A673 (cell line): ENCODE measurements at regions not wholly inside any gene's neighbourhood (a gene's known extent, or its start where the extent isn't known, plus 50 kb on each side); places are given as distances from the start of the nearest gene placed in this dataset.

Experiments used
- BruUV-seq: library from RNA; stranded (reverse); fragments of 400-500 nt; replicated peaks from 2 replicates; lab custom pipeline; 2021; lab: Mats Ljungman, UMichigan
- CTCF ChIA-PET: fragments of 300-600 bp; sonication (Branson Sonifier 250); formaldehyde crosslinking; loops from one replicate; lab custom pipeline; 2022; ENCODE audit warnings: antibody characterized with exemption; lab: Charles Lee
- POLR2A ChIA-PET: fragments of 300-600 bp; sonication (Branson Sonifier 250); formaldehyde crosslinking; loops from one replicate; lab custom pipeline; 2022; ENCODE audit warnings: antibody characterized with exemption; ENCODE audit not compliant: low non-redundant PET; lab: Charles Lee
- DNase-seq: peaks from one replicate; pipeline ENCODE4 v3.0.0-alpha.2; 2015; ENCODE audit warnings: low spot score
- H3K27ac ChIP-seq: fragments of 200-600 bp; sonication (generic); 2 replicates; pipeline ENCODE4 v1.5.1; 2016; ENCODE audit warnings: mixed run types, low read depth, mild to moderate bottlenecking, mixed read lengths, antibody characterized with exemption, low read length; ENCODE audit not compliant: poor library complexity, severe bottlenecking
- H3K27me3 ChIP-seq: fragments of 200-600 bp; sonication (generic); replicated peaks from 2 replicates; pipeline ENCODE4 v1.6.1; 2017; ENCODE audit warnings: mixed run types, low read depth, mild to moderate bottlenecking, mixed read lengths, antibody characterized with exemption, low read length; ENCODE audit not compliant: insufficient read depth, poor library complexity
- H3K36me3 ChIP-seq: fragments of 200-600 bp; sonication (generic); 2 replicates; pipeline ENCODE4 v1.6.1; 2016; ENCODE audit warnings: mixed run types, mild to moderate bottlenecking, mixed read lengths, antibody characterized with exemption, low read length; ENCODE audit not compliant: insufficient read depth, poor library complexity, severe bottlenecking
- H3K4me1 ChIP-seq: fragments of 200-600 bp; sonication (generic); 2 replicates; pipeline ENCODE4 v1.6.1; 2017; ENCODE audit warnings: mixed run types, mild to moderate bottlenecking, mixed read lengths, antibody characterized with exemption, low read length; ENCODE audit not compliant: insufficient read depth, poor library complexity, severe bottlenecking
- H3K4me3 ChIP-seq: fragments of 200-600 bp; sonication (generic); 2 replicates; pipeline ENCODE4 v1.5.1; 2016; ENCODE audit warnings: low read depth, mixed run types, mild to moderate bottlenecking, mixed read lengths, low read length; ENCODE audit not compliant: poor library complexity, severe bottlenecking
- H3K9me3 ChIP-seq: fragments of 200-600 bp; sonication (generic); 2 replicates; pipeline ENCODE4 v1.6.1; 2016; ENCODE audit warnings: mixed run types, low read depth, mild to moderate bottlenecking, mixed read lengths, antibody characterized with exemption, low read length; ENCODE audit not compliant: poor library complexity, severe bottlenecking
- CTCF ChIP-seq: fragments of 300-800, 200-600 bp; sonication (generic); conservative IDR thresholded peaks from 2 replicates; pipeline ENCODE4 v1.5.1; 2017; ENCODE audit warnings: low read depth, mild to moderate bottlenecking, antibody characterized with exemption, low read length, moderate library complexity, mixed read lengths
- EZH2 ChIP-seq: fragments of 200-600 bp; sonication (generic); IDR thresholded peaks from 2 replicates; pipeline ENCODE4 v1.6.1; 2017; ENCODE audit warnings: borderline replicate concordance, low read depth, mild to moderate bottlenecking, mixed read lengths, antibody characterized with exemption, low read length; ENCODE audit not compliant: poor library complexity, severe bottlenecking
- intact Hi-C: fragments of 100-400 bp; cut with micrococcal nuclease; formaldehyde crosslinking; loops from one replicate; pipeline ENCODE4 v1.10.0; 2022; ENCODE audit not compliant: unreplicated experiment

- no TSS peak for BruUV-seq
- intact Hi-C loops = no loop called here
- ChIA-PET POLR2A (no interaction called here), CTCF (no interaction called here)
- Histone ChIP-seq H3K4me3 (no peak overlapping the region), H3K36me3 (no peaks in the 10 kb centered on the region), H3K9me3 (no peaks in the 10 kb centered on the region), H3K27ac (no peak overlapping the region), H3K27me3 (peaks cover 47% of the 10 kb centered on the region), H3K4me1 (no peaks in the 10 kb centered on the region)
- TF ChIP-seq EZH2 (no peak), CTCF (no peak)
- DNase-seq = no peak
Measured at GRCh38 chr20:36090223-36090622, 64.3 kb upstream of the EPB41L1 start.

GRCh38 chr20:36091561-36092397 lies 62.8 kb upstream of the EPB41L1 start:
- intact Hi-C loops = no loop called here
- no TSS peak for BruUV-seq
- Histone ChIP-seq H3K36me3 (no peaks in the 10 kb centered on the region), H3K4me3 (peak overlapping the region; percentile 51), H3K27ac (no peak overlapping the region), H3K9me3 (no peaks in the 10 kb centered on the region), H3K27me3 (peaks cover 47% of the 10 kb centered on the region), H3K4me1 (no peaks in the 10 kb centered on the region)
- TF ChIP-seq EZH2 (peak; percentile 65), CTCF (no peak)
- ChIA-PET CTCF (no interaction called here), POLR2A (no interaction called here)
- DNase-seq = no peak

GRCh38 chr20:36092398-36093024 lies 62.0 kb upstream of the EPB41L1 start:
- ChIA-PET POLR2A (no interaction called here), CTCF (no interaction called here)
- no TSS peak for BruUV-seq
- Histone ChIP-seq H3K4me1 (no peaks in the 10 kb centered on the region), H3K27me3 (peaks cover 47% of the 10 kb centered on the region), H3K4me3 (peak overlapping the region; percentile 51), H3K36me3 (no peaks in the 10 kb centered on the region), H3K27ac (no peak overlapping the region), H3K9me3 (no peaks in the 10 kb centered on the region)
- TF ChIP-seq EZH2 (no peak), CTCF (no peak)
- intact Hi-C loops = no loop called here
- DNase-seq = no peak
